Lung (tissue), 11 donors: ENCODE measurements at regions not wholly inside any gene's neighbourhood (a gene's known extent, or its start where the extent isn't known, plus 50 kb on each side); places are given as distances from the start of the nearest gene placed in this dataset.

ENCODE experiments used
- ATAC-seq: fragments of 200-7000 bp; cut with Tn5 transposase; one replicate; pipeline ENCODE4 v1.9.1; 2020; ENCODE audit warnings: moderate number of reproducible peaks; ENCODE audit not compliant: insufficient read depth, low FRiP score
- DNase-seq, 3 donors: peaks; one replicate each; pipeline ENCODE4 v3.0.0-alpha.2; 2013 to 2017
- H3K27ac ChIP-seq, 2 donors: one replicate each; pipeline ENCODE4 v1.5.1; 2013; ENCODE audit warnings: mild to moderate bottlenecking in 2 of 2, moderate library complexity in 2 of 2, control low read depth in 1 of 2, inconsistent platforms in 1 of 2, low read depth in 1 of 2, low read length in 1 of 2
- H3K27me3 ChIP-seq, 3 donors: one replicate each; pipeline ENCODE4 v1.5.1; 2013; ENCODE audit warnings: low read length in 2 of 3; ENCODE audit not compliant: control insufficient read depth in 3 of 3, insufficient read depth in 3 of 3
- H3K36me3 ChIP-seq, 4 donors: one replicate each; pipeline ENCODE4 v1.5.1; 2013; ENCODE audit warnings: low read length in 4 of 4, mild to moderate bottlenecking in 1 of 4, moderate library complexity in 1 of 4; ENCODE audit not compliant: control insufficient read depth in 4 of 4, insufficient read depth in 4 of 4
- H3K4me1 ChIP-seq, 5 donors: one replicate each; pipeline ENCODE4 v1.5.1; 2013; ENCODE audit warnings: low read length in 5 of 5, mild to moderate bottlenecking in 2 of 5, moderate library complexity in 1 of 5; ENCODE audit not compliant: control insufficient read depth in 5 of 5, insufficient read depth in 5 of 5
- H3K4me3 ChIP-seq: one replicate; pipeline ENCODE4 v1.5.1; 2013; ENCODE audit warnings: mild to moderate bottlenecking, control low read depth, moderate library complexity
- H3K9ac ChIP-seq, 2 donors: one replicate each; pipeline ENCODE4 v1.5.1; 2013; ENCODE audit warnings: low read length in 2 of 2, control low read depth in 1 of 2; ENCODE audit not compliant: insufficient read depth in 1 of 2
- H3K9me3 ChIP-seq, 4 donors: one replicate each; pipeline ENCODE4 v1.5.1; 2013; ENCODE audit warnings: low read length in 3 of 4, mild to moderate bottlenecking in 1 of 4, moderate library complexity in 1 of 4; ENCODE audit not compliant: control insufficient read depth in 4 of 4, insufficient read depth in 3 of 4
- CTCF ChIP-seq: IDR thresholded peaks from 2 replicates; pipeline ENCODE4 v1.5.1; 2012; ENCODE audit warnings: mild to moderate bottlenecking; ENCODE audit errors: control extremely low read depth, extremely low read depth
- WGBS, 2 donors: extraction: QIAGEN DNeasy Blood & Tissue Kit; methylation state at CpG; one replicate each; pipeline ENCODE4 v1.1.7; 2013; 5-methylcytosine and 5-hydroxymethylcytosine counted together
- donor health status: control.
- donor health status: control.
- donor health status: Bipolar disorder and iron deficiency.
- donor health status: healthy.
- donor health status: DM: yes; HTN: yes; CAD: no.

DNA sequence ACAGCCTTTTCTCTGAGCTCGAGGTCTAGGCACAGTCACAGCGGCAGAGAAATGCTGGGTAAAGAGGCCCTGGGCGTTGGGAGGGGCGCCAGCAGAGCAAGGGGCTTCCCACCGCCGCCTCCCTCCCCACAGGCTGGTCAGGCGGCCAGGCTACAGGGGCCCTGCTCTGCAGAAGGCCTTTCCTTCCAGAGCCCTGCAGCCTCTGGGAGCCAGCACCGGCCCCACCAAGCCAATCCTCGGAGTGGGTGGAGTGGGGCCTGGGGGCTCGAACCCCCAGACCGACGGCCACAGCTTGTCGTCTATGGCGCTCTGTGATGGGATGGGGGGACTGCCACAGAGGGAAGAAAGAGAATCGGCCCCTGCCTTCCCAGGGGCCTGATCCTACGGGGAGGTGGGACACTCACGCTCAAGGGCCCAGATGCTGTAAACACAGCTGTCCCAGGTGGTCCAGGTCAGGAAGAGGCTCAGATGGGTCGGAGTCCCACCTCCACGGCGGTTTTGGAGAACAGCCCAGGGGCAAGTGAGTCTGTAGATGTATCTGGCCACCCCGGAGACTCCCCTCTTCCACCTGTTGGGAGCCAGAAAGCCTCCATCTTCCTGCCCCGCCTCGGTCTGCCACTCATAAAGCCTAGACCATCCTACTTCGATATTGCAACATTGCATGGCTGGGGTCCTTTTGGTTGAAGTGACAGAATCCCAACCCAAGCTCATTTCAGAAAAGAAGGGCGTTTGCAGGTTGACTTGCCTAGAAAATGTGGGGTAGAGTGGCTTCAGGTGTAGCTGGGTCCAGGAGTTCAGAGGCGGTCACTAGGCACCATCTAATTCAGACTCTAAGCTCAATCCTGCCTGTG is 95.6 kb downstream of the SIK1 start:
- Histone ChIP-seq H3K36me3 (no peaks in the 10 kb centered on the region), H3K27me3 (no peaks in the 10 kb centered on the region), H3K27ac (no peak overlapping the region), H3K4me1 (peaks cover 6 to 62% (median 25%) of the 10 kb centered on the region in 5 donors), H3K9me3 (no peaks in the 10 kb centered on the region), H3K9ac (no peak overlapping the region), H3K4me3 (no peak overlapping the region)
- ATAC-seq (no peak), DNase-seq (no peak)
- 85 to 87% methylated on average over 26 of the region's 26 CpGs for WGBS, 2 donors
- no peak for TF ChIP-seq CTCF

GRCh38 chr21:43330306-43330881 is 96.5 kb downstream of the SIK1 start:
- no peak for ATAC-seq

DNA sequence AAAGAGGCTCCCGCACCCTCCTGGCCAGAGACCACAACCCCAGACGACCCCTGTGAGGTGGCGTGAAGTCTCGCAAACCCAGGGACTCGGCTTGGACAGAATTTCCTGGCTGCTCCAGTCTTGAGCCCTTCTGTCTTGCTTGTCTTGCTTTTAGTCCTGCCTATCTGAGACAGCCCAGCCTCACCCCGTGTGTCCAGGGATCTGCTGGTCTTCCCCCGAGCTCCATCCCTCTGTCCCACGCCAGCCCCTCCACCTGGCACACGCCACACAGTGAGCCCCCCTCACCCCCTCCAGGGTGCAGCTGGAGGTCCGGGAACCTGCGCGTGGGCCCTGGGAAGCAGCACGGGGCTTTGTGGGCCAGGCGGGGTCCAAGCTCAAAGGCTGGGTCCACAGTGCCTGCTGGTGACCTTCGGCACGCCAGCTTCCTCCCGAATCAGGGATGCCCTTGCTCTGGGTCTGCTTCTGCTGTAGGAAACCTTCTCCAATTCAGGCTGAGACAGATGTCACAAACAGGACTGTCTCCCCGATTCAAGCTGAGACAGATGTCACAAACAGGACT is 97.1 kb downstream of the SIK1 start:
- peaks cover 6 to 64% (median 25%) of the 10 kb centered on the region in 5 donors for H3K4me1 ChIP-seq
- no peak overlapping the region for H3K9ac ChIP-seq
- H3K36me3 ChIP-seq, result no peaks in the 10 kb centered on the region
- H3K9me3 ChIP-seq, result no peaks in the 10 kb centered on the region
- DNase-seq (no peak), ATAC-seq (no peak)
- no peaks in the 10 kb centered on the region for H3K27me3 ChIP-seq
- H3K4me3 ChIP-seq, result no peak overlapping the region
- TF ChIP-seq CTCF, result no peak
- H3K27ac ChIP-seq, result no peak overlapping the region
- 85 to 86% methylated on average over 18 of the region's 18 CpGs for WGBS, 2 donors

More at GRCh38 chr21:43330306-43330881, 96.5 kb downstream of the SIK1 start:
- H3K9ac ChIP-seq, result no peak overlapping the region
- TF ChIP-seq CTCF, result no peak
- H3K9me3 ChIP-seq, result no peaks in the 10 kb centered on the region
- H3K27ac ChIP-seq, result no peak overlapping the region
- no peaks in the 10 kb centered on the region for H3K27me3 ChIP-seq
- 90 to 93% methylated on average over 15 of the region's 15 CpGs for WGBS, 2 donors
- H3K36me3 ChIP-seq, result no peaks in the 10 kb centered on the region
- H3K4me1 ChIP-seq, result peaks cover 6 to 64% (median 25%) of the 10 kb centered on the region in 5 donors
- no peak overlapping the region for H3K4me3 ChIP-seq
- DNase-seq, result no peak
